Uterus (tissue), 3 donors: ENCODE measurements at regions not wholly inside any gene's neighbourhood (a gene's known extent, or its start where the extent isn't known, plus 50 kb on each side); places are given as distances from the start of the nearest gene placed in this dataset.

Source experiments
- DNase-seq, 2 donors: peaks; one replicate each; pipeline ENCODE4 v3.0.0-alpha.2; 2019 to 2020
- H3K27ac ChIP-seq, 2 donors: fragments of 200-600 bp; sonication (generic); 1 replicate in 1 of 2; 2 replicates in 1 of 2; pipeline ENCODE4 v1.5.1; 2016 to 2018
- H3K27me3 ChIP-seq, 2 donors: fragments of 200-600 bp; sonication (generic); one replicate each; pipeline ENCODE4 v1.5.1; 2018 to 2019; ENCODE audit warnings: control low read depth in 1 of 2
- H3K36me3 ChIP-seq, 2 donors: fragments of 200-600 bp; sonication (generic); one replicate each; pipeline ENCODE4 v1.5.1; 2019; ENCODE audit warnings: control low read depth in 1 of 2
- H3K4me1 ChIP-seq, 2 donors: fragments of 200-600 bp; sonication (generic); one replicate each; pipeline ENCODE4 v1.5.1; 2018 to 2019; ENCODE audit warnings: control low read depth in 1 of 2
- H3K4me3 ChIP-seq, 2 donors: fragments of 200-600 bp; sonication (generic); 1 replicate in 1 of 2; 2 replicates in 1 of 2; pipeline ENCODE4 v1.5.1; 2018 to 2019; ENCODE audit warnings: mild to moderate bottlenecking in 1 of 2
- H3K9me3 ChIP-seq, 2 donors: fragments of 200-600 bp; sonication (generic); one replicate each; pipeline ENCODE4 v1.5.1; 2019; ENCODE audit warnings: control low read depth in 1 of 2
- POLR2A ChIP-seq, 2 donors: fragments of 450-650 bp; IDR thresholded peaks; one replicate each; pipeline ENCODE4 v1.6.1; 2016; ENCODE audit warnings: antibody characterized with exemption in 2 of 2, mild to moderate bottlenecking in 1 of 2, moderate library complexity in 1 of 2
- intact Hi-C: fragments of 100-400 bp; cut with DNase I; formaldehyde crosslinking; loops from one replicate; pipeline ENCODE4 v1.15.1; 2023; ENCODE audit warnings: low total_unique reads
- TF ChIP-seq, protein P1 (sequence below), 4 experiments: fragments of 200-600 bp in 2 of 4; fragments of 450-650 bp in 2 of 4; sonication (generic) in 2 of 4; IDR thresholded peaks; one replicate each; pipeline ENCODE4 v1.5.1; 2016 to 2019; ENCODE audit warnings: antibody characterized with exemption in 4 of 4, mild to moderate bottlenecking in 2 of 4, moderate library complexity in 1 of 4
- donor health status: DM: yes; HTN: yes; CAD: no.

DNA sequence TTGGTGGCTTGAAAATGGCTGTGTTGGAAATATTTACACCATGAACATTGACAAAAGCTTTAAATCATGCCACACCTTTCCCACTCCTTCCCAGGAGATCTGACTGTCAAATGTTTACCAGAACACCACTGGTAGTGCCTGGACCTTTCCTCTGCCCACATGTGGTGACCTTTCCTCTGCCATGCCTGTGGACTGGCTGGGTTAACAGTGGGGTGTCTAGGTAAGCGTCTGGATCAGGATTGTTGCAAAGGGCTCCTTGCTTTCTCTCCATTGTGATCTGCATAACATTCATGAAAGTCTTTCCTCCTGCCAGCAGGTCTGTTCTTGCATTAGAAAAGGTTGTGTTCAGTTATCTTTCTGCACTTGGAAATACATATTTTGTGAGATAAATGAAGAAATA is 572.7 kb downstream of the DHX35 start:
- intact Hi-C loops, result no loop called here
- Histone ChIP-seq H3K9me3 (no peaks in the 10 kb centered on the region), H3K27ac (no peak overlapping the region), H3K36me3 (no peaks in the 10 kb centered on the region), H3K4me3 (no peak overlapping the region), H3K4me1 (no peaks in the 10 kb centered on the region), H3K27me3 (no peaks in the 10 kb centered on the region)
- no peak for TF ChIP-seq POLR2A (IDR thresholded peaks at IDR 0.05)
- TF ChIP-seq, protein P1, sequence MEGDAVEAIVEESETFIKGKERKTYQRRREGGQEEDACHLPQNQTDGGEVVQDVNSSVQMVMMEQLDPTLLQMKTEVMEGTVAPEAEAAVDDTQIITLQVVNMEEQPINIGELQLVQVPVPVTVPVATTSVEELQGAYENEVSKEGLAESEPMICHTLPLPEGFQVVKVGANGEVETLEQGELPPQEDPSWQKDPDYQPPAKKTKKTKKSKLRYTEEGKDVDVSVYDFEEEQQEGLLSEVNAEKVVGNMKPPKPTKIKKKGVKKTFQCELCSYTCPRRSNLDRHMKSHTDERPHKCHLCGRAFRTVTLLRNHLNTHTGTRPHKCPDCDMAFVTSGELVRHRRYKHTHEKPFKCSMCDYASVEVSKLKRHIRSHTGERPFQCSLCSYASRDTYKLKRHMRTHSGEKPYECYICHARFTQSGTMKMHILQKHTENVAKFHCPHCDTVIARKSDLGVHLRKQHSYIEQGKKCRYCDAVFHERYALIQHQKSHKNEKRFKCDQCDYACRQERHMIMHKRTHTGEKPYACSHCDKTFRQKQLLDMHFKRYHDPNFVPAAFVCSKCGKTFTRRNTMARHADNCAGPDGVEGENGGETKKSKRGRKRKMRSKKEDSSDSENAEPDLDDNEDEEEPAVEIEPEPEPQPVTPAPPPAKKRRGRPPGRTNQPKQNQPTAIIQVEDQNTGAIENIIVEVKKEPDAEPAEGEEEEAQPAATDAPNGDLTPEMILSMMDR (IDR thresholded peaks at IDR 0.05), result no peak
- no peak for DNase-seq

DNA sequence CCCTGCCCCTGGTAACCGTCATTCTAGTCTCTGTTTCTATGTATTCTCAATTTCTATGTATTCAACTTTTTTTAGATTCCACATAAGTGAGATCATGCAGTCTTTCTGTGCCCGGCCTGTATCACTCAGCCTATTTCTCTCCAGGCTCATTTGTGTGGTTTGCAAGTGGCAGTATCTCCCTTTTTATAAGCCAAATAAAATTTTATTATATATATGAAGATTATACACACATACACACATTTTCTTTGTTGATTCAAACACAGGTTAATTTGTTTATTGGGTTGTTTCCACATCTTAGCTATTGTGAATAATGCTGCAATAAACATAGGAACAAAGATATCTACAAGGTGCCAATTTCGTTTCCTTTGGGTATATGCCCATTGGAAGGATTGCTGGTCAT is 571.7 kb downstream of the DHX35 start:
- H3K36me3 ChIP-seq, result no peaks in the 10 kb centered on the region
- no peak overlapping the region for H3K27ac ChIP-seq
- intact Hi-C loops, result no loop called here
- H3K4me3 ChIP-seq, result no peak overlapping the region
- H3K9me3 ChIP-seq, result no peaks in the 10 kb centered on the region
- no peaks in the 10 kb centered on the region for H3K27me3 ChIP-seq
- no peak for TF ChIP-seq POLR2A (IDR thresholded peaks at IDR 0.05)
- TF ChIP-seq, protein P1 (IDR thresholded peaks at IDR 0.05), result no peak
- no peaks in the 10 kb centered on the region for H3K4me1 ChIP-seq
- DNase-seq, result no peak

DNA sequence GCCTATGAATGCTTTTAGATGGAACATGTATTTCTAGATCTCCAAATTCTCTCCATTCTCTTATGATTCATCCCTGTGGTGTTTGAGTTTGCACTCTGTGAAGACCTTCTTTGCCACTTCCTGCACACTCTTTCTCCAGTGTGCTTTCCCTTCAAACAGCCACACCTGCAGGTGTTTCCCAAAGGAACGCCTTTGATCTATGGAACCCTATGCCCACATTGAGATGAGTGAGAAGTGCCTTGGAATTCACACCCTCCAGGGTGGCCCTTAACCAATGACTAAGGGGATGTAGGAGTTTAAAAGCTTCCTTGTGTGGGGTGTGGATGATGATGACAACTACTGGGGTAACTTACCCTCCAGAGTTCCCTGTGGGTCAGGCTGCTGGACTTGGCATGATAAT is 570.1 kb downstream of the DHX35 start:
- H3K27ac ChIP-seq, result no peak overlapping the region
- no peaks in the 10 kb centered on the region for H3K4me1 ChIP-seq
- H3K9me3 ChIP-seq, result no peaks in the 10 kb centered on the region
- intact Hi-C loops, result no loop called here
- no peak overlapping the region for H3K4me3 ChIP-seq
- DNase-seq, result no peak
- TF ChIP-seq POLR2A (IDR thresholded peaks at IDR 0.05), result no peak
- TF ChIP-seq, protein P1 (IDR thresholded peaks at IDR 0.05), result no peak
- no peaks in the 10 kb centered on the region for H3K36me3 ChIP-seq
- no peaks in the 10 kb centered on the region for H3K27me3 ChIP-seq

DNA sequence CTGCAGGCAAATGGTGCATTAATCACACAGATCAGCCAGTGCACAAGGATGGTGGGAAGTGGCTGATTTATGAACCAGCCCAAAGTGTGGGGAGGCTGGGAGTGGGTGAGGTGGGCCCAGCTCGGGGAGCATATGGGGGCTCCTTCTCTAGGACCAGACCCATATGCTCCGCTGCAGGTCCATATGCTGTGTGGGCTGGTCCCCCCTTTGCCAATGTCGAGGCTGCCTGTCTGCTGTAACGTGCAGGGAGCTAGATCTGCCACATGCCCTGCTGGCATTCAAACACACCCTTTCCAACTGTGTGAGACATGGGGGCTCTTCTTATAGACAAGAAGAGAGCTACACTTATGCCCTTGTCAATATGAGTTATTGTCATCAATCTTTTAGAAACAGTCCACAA is 566.3 kb downstream of the DHX35 start:
- no peak overlapping the region for H3K4me3 ChIP-seq
- TF ChIP-seq, protein P1 (IDR thresholded peaks at IDR 0.05), result no peak
- TF ChIP-seq POLR2A (IDR thresholded peaks at IDR 0.05), result no peak
- H3K27me3 ChIP-seq, result no peaks in the 10 kb centered on the region
- no peaks in the 10 kb centered on the region for H3K4me1 ChIP-seq
- no peak for DNase-seq
- intact Hi-C loops, result no loop called here
- no peak overlapping the region for H3K27ac ChIP-seq
- no peaks in the 10 kb centered on the region for H3K9me3 ChIP-seq
- H3K36me3 ChIP-seq, result no peaks in the 10 kb centered on the region

DNA sequence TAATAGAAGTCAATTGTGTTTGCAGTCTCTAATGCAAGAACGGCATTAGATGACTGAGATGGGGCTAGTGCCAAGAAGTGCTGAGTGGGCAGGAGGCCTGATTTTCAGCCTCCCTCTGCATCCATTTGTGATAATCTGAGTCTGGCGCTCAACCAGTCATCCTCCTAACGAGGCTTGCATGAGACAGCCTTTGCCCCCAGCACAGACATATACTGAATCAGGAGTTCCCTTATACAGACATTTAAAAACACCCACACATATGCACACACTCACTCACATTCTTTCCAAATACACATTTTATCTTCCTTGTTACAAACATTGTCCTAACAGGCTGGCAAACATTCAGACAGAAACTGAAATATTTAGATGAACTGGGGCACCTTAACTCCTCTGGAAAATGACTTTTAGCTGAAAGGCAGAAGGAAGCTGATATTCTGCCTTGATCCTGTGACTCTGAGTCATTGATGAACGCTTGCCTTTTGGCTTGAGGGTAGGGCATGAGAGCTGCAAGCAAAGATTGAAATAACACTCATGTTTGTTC is 562.3 kb downstream of the DHX35 start:
- Histone ChIP-seq H3K36me3 (no peaks in the 10 kb centered on the region), H3K4me3 (no peak overlapping the region), H3K4me1 (no peaks in the 10 kb centered on the region), H3K27me3 (no peaks in the 10 kb centered on the region), H3K9me3 (no peaks in the 10 kb centered on the region), H3K27ac (peak overlapping the region; percentile 3 to 29)
- intact Hi-C loops, result no loop called here
- peak in 1 of 2 donors; percentile 24 for DNase-seq
- TF ChIP-seq, protein P1 (IDR thresholded peaks at IDR 0.05), result no peak
